ENCODE measurements at regions not wholly inside any gene's neighbourhood (a gene's known extent, or its start where the extent isn't known, plus 50 kb on each side); places are given as distances from the start of the nearest gene placed in this dataset.

DNA sequence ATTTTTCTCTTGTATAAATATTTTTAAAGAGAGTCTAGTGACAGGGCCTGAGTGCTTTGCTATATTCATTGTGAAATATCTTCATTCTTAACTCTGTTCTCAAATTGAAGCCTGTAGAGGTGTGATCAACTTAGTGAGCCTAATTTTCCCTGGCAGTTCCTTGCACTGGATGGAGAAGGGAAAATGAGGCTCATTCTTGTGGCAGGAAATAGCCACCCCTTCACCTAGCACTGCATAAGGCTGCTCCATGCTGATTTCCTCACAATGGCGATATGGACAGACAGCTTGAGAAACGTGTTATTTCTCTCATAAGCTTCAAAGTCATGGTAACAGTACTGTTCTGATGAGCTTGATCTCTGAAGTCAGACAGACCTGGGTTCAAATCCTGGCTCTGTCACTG lies 146.2 kb downstream of the AKAP11 start:
- FAIRE-seq: no peak

More for the DNA sequence above, 146.2 kb downstream of the AKAP11 start:
- Histone ChIP-seq H4K8ac (ENCODE audit: extremely low read depth, insufficient read depth, low read length) (no peak overlapping the region), H3K9ac (replicated peaks in 1 of 4; ENCODE audit: extremely low read depth in 1 of 4, low read depth in 3 of 4, low read length in 3 of 4) (no peak overlapping the region), H3K23me2 (ENCODE audit: low read depth, low read length) (no peaks in the 10 kb centered on the region), H2BK12ac (ENCODE audit: low read depth, low read length) (no peak overlapping the region; the same call in 1 of the 2 replicates), H4K20me1 (replicated peaks in 1 of 2; ENCODE audit: control insufficient read depth in 1 of 2, insufficient read depth in 2 of 2, low read length in 2 of 2) (no peaks in the 10 kb centered on the region), H3K18ac (ENCODE audit: extremely low read depth, low read length) (no peak overlapping the region), H4K91ac (replicated peaks; ENCODE audit: insufficient read length, low read length) (no peak overlapping the region), H2BK5ac (ENCODE audit: low read depth, low read length) (no peak overlapping the region), H3K4me1 (replicated peaks in 1 of 4; ENCODE audit: control insufficient read depth in 3 of 4, insufficient read depth in 4 of 4, low read length in 3 of 4) (no peaks in the 10 kb centered on the region), H3K4ac (replicated peaks; ENCODE audit: insufficient read length, low read depth, low read length) (no peak overlapping the region), H4K5ac (ENCODE audit: insufficient read length, low read depth, low read length) (no peak overlapping the region), H3K79me2 (ENCODE audit: control insufficient read depth in 1 of 2, insufficient read depth in 2 of 2, low read length in 2 of 2) (no peaks in the 10 kb centered on the region), H2AFZ (ENCODE audit: low read length) (no peak overlapping the region), H2BK15ac (ENCODE audit: low read length) (no peak overlapping the region), H2BK120ac (replicated peaks; ENCODE audit: low read depth, low read length) (no peak overlapping the region), H3K56ac (replicated peaks; ENCODE audit: insufficient read length, low read depth, low read length) (no peak overlapping the region), H3K23ac (ENCODE audit: insufficient read length) (no peak overlapping the region), H3K14ac (ENCODE audit: insufficient read length) (no peak overlapping the region), H3K79me1 (ENCODE audit: low read depth, low read length) (no peaks in the 10 kb centered on the region), H2BK20ac (ENCODE audit: low read length) (no peak overlapping the region), H3K4me2 (ENCODE audit: insufficient read depth in 1 of 2, low read depth in 2 of 2, low read length in 2 of 2) (no peak overlapping the region), H3K4me3 (ENCODE audit: extremely low read depth in 1 of 4, insufficient read depth in 2 of 4, low read depth in 3 of 4, low read length in 4 of 4) (no peak overlapping the region), H3K27me3 (replicated peaks in 1 of 4; ENCODE audit: control insufficient read depth in 3 of 4, extremely low read depth in 1 of 4, insufficient read depth in 3 of 4, low read length in 3 of 4) (no peaks in the 10 kb centered on the region; a peak in 1 of 7 replicates), H3K27ac (ENCODE audit: low read depth, low read length) (no peak overlapping the region), H3K36me3 (ENCODE audit: control insufficient read depth in 2 of 4, insufficient read depth in 4 of 4, low read length in 3 of 4) (no peaks in the 10 kb centered on the region), H3K9me3 (ENCODE audit: insufficient read depth in 2 of 2, low read depth in 1 of 2, low read length in 1 of 2) (no peaks in the 10 kb centered on the region), H2AK5ac (ENCODE audit: low read depth, low read length) (no peak overlapping the region)
- POLR2A ChIA-PET (ENCODE audit: partially characterized antibody): no interaction called here
- 81% methylated on average over 2 of the region's 2 CpGs; no CpG with 5 or more reads in 1 of the 2 experiments for WGBS, 2 experiments (ENCODE audit: extremely low coverage in 1 of 2, insufficient coverage in 1 of 2, insufficient read length in 1 of 2, insufficient replicate concordance in 2 of 2, low coverage in 1 of 2, low lambda C conversion rate in 2 of 2, missing lambda C conversion rate in 1 of 2)
- CTCF ChIA-PET (ENCODE audit: partially characterized antibody): interaction anchor here (1.2 kb wide), 1 partner anchor 11 kb away, joined by 3 read pairs; no protein-coding TSS in a partner anchor
- no peak for TF ChIP-seq SRF (IDR thresholded peaks at IDR 0.05; ENCODE audit: low read depth, low read length)
- no peak for TF ChIP-seq SUZ12 (IDR thresholded peaks at IDR 0.05; ENCODE audit: low read length)
- no peak for TF ChIP-seq YY1 (IDR thresholded peaks at IDR 0.05; ENCODE audit: low read depth, low read length)
- no peak for DNase-seq (ENCODE audit: low read depth in 1 of 2, low spot score in 2 of 2)

Data from H1 (cell line).